ENCODE measurements at regions not wholly inside any gene's neighbourhood (a gene's known extent, or its start where the extent isn't known, plus 50 kb on each side); places are given as distances from the start of the nearest gene placed in this dataset.

- Histone ChIP-seq H3K4me1 (ENCODE audit: insufficient read depth) (no peaks in the 10 kb centered on the region), H3K27me3 (no peaks in the 10 kb centered on the region), H3K9me3 (no peaks in the 10 kb centered on the region), H3K4me3 (no peak overlapping the region), H3K36me3 (no peaks in the 10 kb centered on the region), H3K27ac (no peak overlapping the region)
- TF ChIP-seq EP300 (IDR thresholded peaks at IDR 0.05) (no peak), CTCF (IDR thresholded peaks at IDR 0.05) (no peak), POLR2A (IDR thresholded peaks at IDR 0.05) (no peak)
- intact Hi-C loops (cut with DNase I): no loop called here
- 66 to 79% (median 72%) methylated on average over 11 to 14 of the region's 14 CpGs for WGBS, 3 donors
- peak in 1 of 5 donors; percentile 42 for DNase-seq
Measured at GRCh38 chr7:66518151-66518691, 110.5 kb upstream of the KCTD7 start.

- Histone ChIP-seq H3K4me3 (no peak overlapping the region), H3K4me1 (ENCODE audit: insufficient read depth) (no peaks in the 10 kb centered on the region), H3K27me3 (no peaks in the 10 kb centered on the region), H3K9me3 (no peaks in the 10 kb centered on the region), H3K27ac (no peak overlapping the region), H3K36me3 (no peaks in the 10 kb centered on the region)
- no peak for DNase-seq
- 84 to 91% (median 88%) methylated on average over 4 of the region's 4 CpGs for WGBS, 3 donors
- TF ChIP-seq EP300 (IDR thresholded peaks at IDR 0.05) (no peak), CTCF (IDR thresholded peaks at IDR 0.05) (no peak), POLR2A (IDR thresholded peaks at IDR 0.05) (no peak)
- intact Hi-C loops (cut with DNase I): no loop called here
Measured at GRCh38 chr7:66521675-66522074, 107.0 kb upstream of the KCTD7 start.

- 44 to 61% (median 50%) methylated on average over 3 of the region's 3 CpGs for WGBS, 3 donors
- no peaks in the 10 kb centered on the region for H3K9me3 ChIP-seq
- no peaks in the 10 kb centered on the region for H3K36me3 ChIP-seq
- H3K27me3 ChIP-seq: no peaks in the 10 kb centered on the region
- TF ChIP-seq EP300 (IDR thresholded peaks at IDR 0.05) (no peak), CTCF (IDR thresholded peaks at IDR 0.05) (no peak), POLR2A (IDR thresholded peaks at IDR 0.05) (no peak)
- H3K4me3 ChIP-seq: no peak overlapping the region
- no peak for DNase-seq
- H3K4me1 ChIP-seq (ENCODE audit: insufficient read depth): no peaks in the 10 kb centered on the region
- intact Hi-C loops (cut with DNase I): no loop called here
- no peak overlapping the region for H3K27ac ChIP-seq
Measured at GRCh38 chr7:66522518-66522917, 106.2 kb upstream of the KCTD7 start.

GRCh38 chr7:66523409-66523808 is 105.3 kb upstream of the KCTD7 start:
- 67 to 73% (median 68%) methylated on average over 6 of the region's 6 CpGs for WGBS, 3 donors
- no peak for DNase-seq
- H3K4me1 ChIP-seq (ENCODE audit: insufficient read depth): no peaks in the 10 kb centered on the region
- H3K4me3 ChIP-seq: no peak overlapping the region
- no peak overlapping the region for H3K27ac ChIP-seq
- H3K36me3 ChIP-seq: no peaks in the 10 kb centered on the region
- no peaks in the 10 kb centered on the region for H3K9me3 ChIP-seq
- TF ChIP-seq EP300 (IDR thresholded peaks at IDR 0.05) (no peak), POLR2A (IDR thresholded peaks at IDR 0.05) (no peak), CTCF (IDR thresholded peaks at IDR 0.05) (no peak)
- H3K27me3 ChIP-seq: no peaks in the 10 kb centered on the region
- intact Hi-C loops (cut with DNase I): no loop called here

Measured in ovary (tissue), 7 donors.